Glomerular visceral epithelial cell (primary cell): ENCODE measurements at regions not wholly inside any gene's neighbourhood (a gene's known extent, or its start where the extent isn't known, plus 50 kb on each side); places are given as distances from the start of the nearest gene placed in this dataset.
"Not testable (repeated sequence)": the region's sequence is repeated elsewhere in the genome, so short reads cannot be mapped to it uniquely, and the experiment has no call there.

Experiments
- DNase-seq: peaks from one replicate; pipeline ENCODE4 v3.0.0-alpha.2; 2016; ENCODE audit errors: extremely low spot score

- no peak for DNase-seq
Observed at GRCh38 chr14:87241018-87241768, 751.8 kb downstream of the GALC start.

DNA sequence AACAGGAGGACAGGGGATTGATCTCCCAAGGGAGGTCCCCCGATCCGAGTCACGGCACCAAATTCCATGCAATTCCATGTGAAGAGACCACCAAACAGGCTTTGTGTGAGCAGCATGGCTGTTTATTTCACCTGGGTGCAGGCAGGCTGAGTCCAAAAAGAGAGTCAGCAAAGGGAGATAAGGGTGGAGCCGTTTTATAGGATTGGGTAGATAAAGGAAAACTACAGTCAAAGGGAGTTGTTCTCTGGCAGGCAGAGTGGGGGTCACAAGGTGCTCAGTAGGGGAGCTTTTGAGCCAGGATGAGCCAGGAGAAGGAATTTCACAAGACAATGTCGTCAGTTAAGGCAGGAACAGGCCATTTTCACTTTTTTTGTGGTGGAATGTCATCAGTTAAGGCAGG, 752.7 kb downstream of the GALC start:
- DNase-seq = not testable (repeated sequence)

GRCh38 chr14:87233806-87234384, 759.1 kb downstream of the GALC start:
- no peak for DNase-seq

DNA sequence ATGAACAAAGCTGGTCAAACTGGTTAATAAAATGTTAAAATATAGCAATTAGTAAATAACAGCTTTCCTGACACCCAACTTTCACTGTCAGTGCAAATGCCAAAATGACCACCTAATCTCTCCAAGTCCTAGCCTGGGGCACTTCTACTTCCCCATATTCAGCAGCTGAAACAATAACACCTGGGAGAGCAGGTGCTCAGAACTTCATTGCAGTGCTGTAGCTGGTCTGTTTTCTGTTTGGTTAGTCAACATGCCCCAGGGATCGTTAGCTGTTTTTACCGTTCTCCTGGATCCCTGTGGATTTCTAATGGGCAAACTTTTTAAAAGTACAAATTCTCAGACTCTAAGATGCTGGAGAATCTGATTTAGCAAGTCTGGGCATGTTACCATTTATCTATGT, 759.7 kb downstream of the GALC start:
- DNase-seq = no peak

GRCh38 chr14:87231336-87232026, 761.5 kb downstream of the GALC start:
- DNase-seq = peak; percentile 69

DNA sequence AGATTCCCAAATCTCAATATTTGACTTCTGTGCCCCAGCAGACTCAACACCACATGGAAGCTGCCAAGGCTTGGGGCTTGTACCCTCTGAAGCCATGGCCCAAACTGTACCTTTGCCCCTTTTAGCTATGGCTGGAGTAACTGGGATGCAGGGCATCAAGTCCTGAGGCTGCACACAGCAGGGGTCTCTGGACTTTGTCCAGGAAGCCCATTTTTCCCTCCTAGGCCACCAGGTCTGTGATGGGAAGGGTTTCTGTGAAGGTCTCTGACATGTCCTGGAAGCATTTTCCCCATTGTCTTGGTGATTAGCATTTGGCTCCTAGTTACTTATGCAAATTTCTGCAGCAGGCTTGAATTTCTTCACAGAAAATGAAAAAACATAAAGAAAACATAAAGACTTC, 762.3 kb downstream of the GALC start:
- DNase-seq = no peak

GRCh38 chr14:87229131-87229530, 763.9 kb downstream of the GALC start:
- no peak for DNase-seq

DNA sequence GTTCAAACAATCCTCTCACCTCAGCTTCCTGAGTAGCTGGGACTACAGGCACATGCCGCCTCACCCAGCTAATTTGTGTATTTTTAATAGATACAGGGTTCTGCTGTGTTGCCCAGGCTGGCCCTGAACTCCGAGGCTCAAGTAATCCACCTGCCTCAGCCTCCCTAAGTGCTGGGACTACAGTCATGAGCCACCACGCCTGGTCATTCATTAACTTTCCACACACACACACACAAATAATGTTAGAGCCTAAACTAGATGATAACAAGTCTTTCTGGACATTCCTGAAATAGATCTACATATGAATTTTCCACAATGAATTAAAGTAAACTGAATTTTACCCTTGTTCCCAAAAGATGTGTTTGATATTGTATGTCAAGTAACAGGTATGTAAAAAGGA, 776.0 kb downstream of the GALC start:
- peak; percentile 11 for DNase-seq

DNA sequence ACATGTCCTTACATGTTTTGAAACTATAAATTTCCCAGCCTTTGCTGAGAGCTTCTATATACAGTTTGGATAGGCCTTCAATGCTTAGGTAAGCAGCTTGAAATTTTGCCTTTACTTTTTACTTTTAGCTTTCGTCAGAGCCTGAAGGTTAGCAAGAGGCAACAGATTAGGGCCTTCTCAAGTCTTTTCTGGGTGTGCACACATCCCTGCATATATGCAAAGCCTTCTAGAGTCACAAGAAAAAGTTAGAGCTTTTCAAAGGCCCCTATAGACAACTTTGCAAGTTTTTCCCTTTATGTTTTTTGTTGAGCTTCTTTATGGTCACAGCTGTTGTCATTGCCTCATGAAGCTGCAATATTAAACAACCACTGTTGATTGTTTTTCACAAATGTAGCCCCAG, 778.4 kb downstream of the GALC start:
- DNase-seq = no peak

DNA sequence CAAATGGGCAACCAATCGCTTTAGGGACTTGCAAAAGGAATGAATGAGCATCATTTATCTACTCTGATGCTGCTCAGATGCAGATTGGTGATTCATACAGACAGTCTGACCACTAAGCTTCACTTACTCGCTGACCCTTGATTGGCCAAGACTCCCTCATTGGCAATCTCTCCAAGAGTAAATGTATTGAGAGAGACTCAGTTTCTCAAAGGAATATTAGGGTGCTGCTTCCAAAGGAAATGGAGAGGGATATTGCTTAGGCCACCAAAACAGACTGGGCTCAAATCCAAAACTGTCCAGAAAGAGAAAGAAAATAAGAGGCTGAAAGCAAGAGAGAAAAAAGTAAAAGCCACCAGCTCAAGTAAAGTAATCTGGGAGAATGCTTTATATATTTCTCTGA, 785.2 kb downstream of the GALC start:
- no peak for DNase-seq

DNA sequence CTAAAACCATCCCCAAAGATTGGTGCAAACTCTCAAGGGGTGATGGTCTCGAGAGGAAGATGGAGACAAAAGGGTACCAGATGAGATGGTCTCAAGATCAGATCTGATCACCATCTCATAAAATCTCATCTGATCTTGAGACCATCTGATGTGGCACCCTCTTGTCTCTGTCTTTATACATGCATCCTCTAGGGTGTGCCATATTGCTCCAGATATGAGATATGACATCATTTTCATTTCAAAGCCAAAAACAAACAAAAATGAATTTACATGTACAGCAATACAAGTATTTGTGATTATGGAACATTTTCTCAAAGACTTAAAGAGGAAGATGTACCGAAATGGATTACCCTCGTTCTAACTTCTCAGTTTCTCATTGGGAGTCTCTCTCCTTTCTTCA, 787.2 kb downstream of the GALC start:
- DNase-seq = no peak

DNA sequence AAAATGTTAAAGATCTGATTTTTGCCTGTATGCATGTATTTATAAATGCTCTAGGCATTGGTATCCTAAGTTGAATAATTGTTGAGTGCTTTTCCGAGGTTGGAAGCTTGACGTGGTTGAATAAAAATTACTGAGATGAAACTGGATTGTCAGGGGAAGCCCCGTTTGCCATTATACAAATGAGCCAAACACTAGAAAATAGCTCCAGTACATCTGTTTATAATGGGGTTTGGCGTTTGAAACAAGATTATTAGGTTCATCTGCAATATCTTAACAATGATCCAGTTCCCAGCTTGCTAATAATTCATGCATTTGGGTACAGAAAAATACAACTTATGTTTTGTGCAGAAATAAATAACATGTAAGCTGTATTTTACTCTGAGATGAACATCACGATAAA, 789.6 kb downstream of the GALC start:
- DNase-seq = no peak

GRCh38 chr14:87199381-87199780, 793.6 kb downstream of the GALC start:
- no peak for DNase-seq

- no peak for DNase-seq
Observed at GRCh38 chr14:87196436-87196835, 796.5 kb downstream of the GALC start.

GRCh38 chr14:87187786-87188185, 805.2 kb downstream of the GALC start:
- no peak for DNase-seq

DNA sequence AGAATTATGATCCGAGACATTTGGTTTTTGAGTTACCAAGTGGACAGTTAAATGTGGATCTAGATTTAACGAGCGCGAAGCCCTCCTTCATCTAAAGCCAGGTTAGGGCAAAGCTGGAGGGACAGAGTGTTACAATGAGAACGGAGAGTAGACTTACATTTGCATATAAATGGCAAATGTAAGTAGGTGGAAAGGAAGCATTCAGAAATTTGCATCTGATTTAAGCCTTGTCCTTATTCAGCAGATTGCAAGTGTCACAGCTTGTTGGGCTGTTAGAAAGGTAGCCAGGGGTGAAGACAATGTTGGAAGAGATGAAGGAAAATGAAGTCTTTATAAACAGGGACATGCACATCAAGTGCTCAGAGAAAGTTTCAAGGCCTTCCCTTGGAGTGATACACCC, 806.2 kb downstream of the GALC start:
- no peak for DNase-seq

GRCh38 chr14:87185961-87186560, 806.9 kb downstream of the GALC start:
- DNase-seq = no peak

DNA sequence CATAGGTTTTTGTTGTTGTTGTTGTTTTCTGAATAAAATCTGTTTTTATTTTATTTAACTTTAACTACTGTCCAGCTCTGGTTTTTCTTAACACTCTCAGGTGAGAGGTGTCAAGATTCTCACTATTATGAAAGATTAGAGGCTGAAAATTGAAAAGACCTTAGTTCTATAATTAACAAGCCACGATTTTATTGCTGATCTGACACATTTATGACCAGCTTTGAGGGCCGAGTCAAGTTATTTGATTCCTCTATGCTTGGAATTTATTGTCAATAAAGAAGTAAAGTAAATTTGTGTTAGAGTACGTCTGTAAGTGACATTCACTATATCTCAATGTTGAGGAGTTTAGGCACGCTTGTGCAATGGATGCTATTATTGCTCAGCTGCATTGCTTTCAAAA, 808.8 kb downstream of the GALC start:
- no peak for DNase-seq

DNA sequence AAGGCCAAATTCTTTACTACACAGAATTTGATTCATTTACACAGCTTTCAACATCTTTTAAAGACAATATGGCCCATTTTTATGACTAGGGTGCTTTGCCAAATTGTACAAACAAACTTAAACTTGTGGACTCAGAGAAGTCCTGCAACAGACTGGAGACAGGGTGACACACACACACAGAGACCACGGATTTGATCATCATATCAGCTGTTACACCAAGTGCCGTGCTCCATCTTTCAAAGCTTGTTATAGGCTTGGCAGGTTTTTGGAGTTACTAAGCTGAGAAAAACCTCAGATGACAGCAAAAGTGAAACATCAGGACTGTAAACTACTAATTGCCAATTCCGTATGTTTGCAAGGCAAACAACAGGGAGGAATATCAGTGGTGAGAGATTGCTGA, 811.7 kb downstream of the GALC start:
- no peak for DNase-seq

GRCh38 chr14:87179936-87180335, 813.0 kb downstream of the GALC start:
- peak; percentile 52 for DNase-seq

DNA sequence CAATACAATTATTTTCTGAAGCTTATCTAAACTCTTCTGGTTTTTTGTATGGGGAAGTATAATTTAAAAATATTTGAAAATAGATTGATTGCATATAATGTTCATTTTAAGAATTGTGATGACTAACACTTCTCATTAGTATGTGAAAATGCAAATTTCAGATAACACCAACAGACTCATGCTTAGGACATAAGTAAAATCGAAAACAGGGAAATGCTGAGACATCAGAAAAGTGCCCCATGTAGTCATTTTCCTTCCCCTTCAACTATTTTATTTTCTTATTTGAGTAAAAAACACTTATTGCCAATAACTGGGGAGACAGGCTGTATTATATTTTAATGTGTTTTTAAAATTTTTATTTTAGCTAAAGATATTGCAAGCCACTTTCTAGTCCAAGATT, 814.7 kb downstream of the GALC start:
- DNase-seq = no peak

- no peak for DNase-seq
Observed at GRCh38 chr14:87175175-87175574, 817.8 kb downstream of the GALC start.

DNA sequence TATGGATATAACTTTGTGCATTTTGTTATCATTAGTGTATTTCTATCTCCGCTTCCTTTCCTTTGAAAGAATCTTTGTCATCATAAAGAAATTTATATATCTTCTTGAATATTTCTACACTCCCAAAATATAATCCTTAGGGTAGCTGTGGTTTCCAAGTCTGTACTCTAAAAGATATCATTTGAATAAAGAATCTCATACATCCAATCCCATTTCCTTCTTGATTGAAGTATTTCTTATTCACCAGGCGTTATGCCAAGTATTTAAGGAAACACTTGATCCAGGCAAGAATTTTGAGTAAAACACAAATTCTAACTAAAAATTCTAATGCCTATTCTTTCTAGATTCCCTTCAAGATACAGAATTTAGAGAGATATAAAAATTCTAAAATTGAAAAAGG, 821.8 kb downstream of the GALC start:
- no peak for DNase-seq
